Left renal cortex interstitium (tissue), 4 donors: ENCODE measurements at regions not wholly inside any gene's neighbourhood (a gene's known extent, or its start where the extent isn't known, plus 50 kb on each side); places are given as distances from the start of the nearest gene placed in this dataset.

Source experiments
- DNase-seq, 4 donors: peaks; one replicate each; pipeline ENCODE4 v3.0.0-alpha.2; 2013; ENCODE audit warnings: low read depth in 4 of 4, low spot score in 2 of 4, missing footprints in 1 of 4

DNA sequence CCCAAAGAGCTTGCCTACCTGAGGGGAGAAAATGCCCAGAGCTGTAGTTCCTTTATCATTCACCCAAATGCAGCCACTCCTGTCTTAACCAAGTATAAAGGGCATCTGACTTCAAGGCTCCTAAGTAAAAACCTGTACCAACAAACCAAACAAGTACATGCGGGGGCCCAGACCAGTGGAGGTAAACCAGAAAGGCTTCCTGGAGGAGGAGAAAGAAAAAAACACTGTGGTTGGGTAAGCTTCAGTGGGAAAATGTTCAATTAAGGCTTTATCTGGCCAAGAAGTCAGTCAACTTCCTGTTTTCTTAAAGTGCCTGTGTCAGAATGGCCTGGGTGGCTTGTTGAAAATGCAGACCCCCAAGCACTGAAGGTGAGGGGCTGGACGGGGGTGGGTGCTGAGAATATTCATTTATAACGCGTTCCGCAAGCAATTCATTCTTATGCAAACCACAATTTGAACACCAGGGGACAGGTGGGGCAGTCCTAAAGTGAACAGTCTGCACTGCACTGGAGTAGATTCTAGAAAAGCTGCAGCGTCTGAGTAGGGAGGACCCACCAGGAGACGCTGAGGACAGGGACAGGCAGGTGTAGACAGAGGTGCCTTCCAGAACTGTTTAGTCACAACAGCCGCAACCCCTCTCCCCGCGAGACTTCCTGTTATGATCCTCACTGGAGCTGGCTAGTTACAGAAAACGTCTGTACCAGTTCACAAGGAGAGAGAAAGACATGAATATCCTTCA is 467.1 kb downstream of the SOX9 start:
- DNase-seq, result no peak

DNA sequence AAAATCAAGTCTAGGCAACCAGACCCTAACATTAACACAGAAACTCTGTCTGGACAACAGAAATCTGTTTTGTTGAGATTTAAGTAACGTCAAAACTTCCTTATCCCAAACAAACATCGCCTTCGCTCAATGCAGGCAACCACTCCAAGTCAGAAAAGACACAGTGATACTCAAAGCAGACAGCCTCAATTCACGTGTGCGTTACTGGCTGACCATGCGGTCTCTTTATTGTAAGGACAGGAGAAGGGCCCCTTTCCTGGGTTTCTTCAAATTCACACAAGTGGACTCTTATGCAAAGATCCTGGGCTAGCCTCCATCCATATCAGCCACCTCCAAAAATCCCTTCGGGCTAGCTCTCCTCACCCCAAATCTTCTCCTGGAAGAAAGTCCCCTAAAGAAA is 467.7 kb downstream of the SOX9 start:
- DNase-seq, result no peak

GRCh38 chr17:72588961-72589360 is 468.1 kb downstream of the SOX9 start:
- DNase-seq, result no peak

DNA sequence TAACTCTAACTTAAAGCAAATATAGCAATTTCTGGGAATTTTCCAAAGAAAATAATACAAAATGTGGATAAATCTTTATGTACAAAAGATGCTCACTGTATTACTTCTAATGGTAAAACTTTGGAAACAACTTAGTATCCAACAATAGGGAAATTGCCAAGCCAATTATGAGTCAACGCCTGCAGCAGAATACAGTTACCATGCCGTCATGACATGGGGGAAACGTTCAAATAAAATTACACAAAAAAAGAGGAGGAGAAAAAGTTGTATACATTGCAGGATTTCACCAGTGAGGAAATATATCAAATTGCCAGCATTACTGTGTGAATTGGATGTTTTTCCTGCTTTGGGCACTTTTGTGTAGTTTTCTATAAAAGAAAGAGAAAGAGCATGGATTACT is 469.6 kb downstream of the SOX9 start:
- DNase-seq, result no peak

DNA sequence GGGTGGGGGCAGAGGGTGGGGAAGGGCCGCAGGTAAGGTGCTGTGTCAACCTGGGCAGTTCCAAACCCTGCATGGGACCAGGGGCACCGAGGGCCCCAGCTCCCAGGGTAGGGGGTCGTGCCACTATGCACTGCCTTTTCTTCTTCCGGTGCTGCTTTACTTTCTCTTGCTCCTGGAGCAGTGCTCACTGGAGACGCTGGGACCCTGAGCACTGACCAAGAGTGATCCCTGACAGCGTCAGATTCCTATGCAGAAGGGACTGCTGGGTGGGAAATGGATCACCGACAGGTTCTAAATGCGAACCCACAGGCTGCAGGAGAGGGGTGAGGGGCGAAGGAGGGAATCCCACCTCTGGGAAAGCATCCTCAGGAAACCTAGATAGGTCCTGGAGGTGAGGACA is 470.1 kb downstream of the SOX9 start:
- DNase-seq, result no peak

GRCh38 chr17:72591289-72592241 is 470.7 kb downstream of the SOX9 start:
- DNase-seq, result no peak

GRCh38 chr17:72592242-72592966 is 471.6 kb downstream of the SOX9 start:
- DNase-seq, result peak; percentile 63 to 71 (median 66)

DNA sequence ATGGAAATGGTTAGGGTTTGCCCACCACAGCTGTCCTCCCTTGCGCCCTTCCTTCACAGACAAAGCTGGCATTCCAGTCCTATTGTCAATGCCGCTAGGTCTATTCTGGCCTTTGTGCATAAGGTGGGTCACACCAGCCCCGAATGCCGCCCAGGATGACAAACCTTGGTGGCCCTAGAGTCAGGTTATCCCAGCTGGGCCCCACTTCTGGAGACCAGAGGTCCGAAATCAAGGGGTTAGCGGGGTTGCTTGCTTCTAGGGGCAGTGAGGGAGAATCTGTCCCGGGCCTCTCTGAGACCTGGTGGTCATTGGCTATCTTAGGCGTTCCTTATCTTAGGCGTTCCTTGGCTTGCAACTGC is 472.1 kb downstream of the SOX9 start:
- DNase-seq, result no peak

GRCh38 chr17:72594248-72594647 is 473.4 kb downstream of the SOX9 start:
- no peak for DNase-seq
